Astrocyte (in vitro differentiated cells and primary cell): ENCODE measurements at regions not wholly inside any gene's neighbourhood (a gene's known extent, or its start where the extent isn't known, plus 50 kb on each side); places are given as distances from the start of the nearest gene placed in this dataset.

Experiments used
- DNase-seq: peaks from one replicate; pipeline ENCODE4 v3.0.0-alpha.2; 2010; ENCODE audit warnings: low read depth
- FAIRE-seq: peaks from 2 replicates; lab custom pipeline; 2011; peaks lifted over from hg19 to GRCh38; lab: Jason Lieb, UNC
- H2AFZ ChIP-seq: 2 replicates; pipeline ENCODE4 v1.6.0; 2012; ENCODE audit warnings: low read depth, low read length, inconsistent platforms
- H3K27ac ChIP-seq: 2 replicates; pipeline ENCODE4 v1.5.1; 2011; ENCODE audit warnings: low read depth, low read length, inconsistent platforms
- H3K27me3 ChIP-seq: 2 replicates; pipeline ENCODE4 v1.6.0; 2011; ENCODE audit warnings: low read length, inconsistent platforms; ENCODE audit not compliant: insufficient read depth
- H3K36me3 ChIP-seq: 2 replicates; pipeline ENCODE4 v1.5.1; 2011; ENCODE audit warnings: low read length, inconsistent platforms; ENCODE audit not compliant: insufficient read depth
- H3K4me1 ChIP-seq: 2 replicates; pipeline ENCODE4 v1.5.1; 2011; ENCODE audit warnings: low read length, inconsistent platforms; ENCODE audit not compliant: insufficient read depth
- H3K4me2 ChIP-seq: 2 replicates; pipeline ENCODE4 v1.6.0; 2012; ENCODE audit warnings: low read length, inconsistent platforms
- H3K4me3 ChIP-seq: 2 replicates; pipeline ENCODE4 v1.5.1; 2011; ENCODE audit warnings: low read depth, mild to moderate bottlenecking, low read length, inconsistent platforms; ENCODE audit not compliant: insufficient read depth
- H3K79me2 ChIP-seq: 2 replicates; pipeline ENCODE4 v1.6.0; 2012; ENCODE audit warnings: mild to moderate bottlenecking, low read length, inconsistent platforms; ENCODE audit not compliant: insufficient read depth
- H3K9ac ChIP-seq: 2 replicates; pipeline ENCODE4 v1.6.0; 2012; ENCODE audit warnings: mild to moderate bottlenecking, low read length, inconsistent platforms
- H3K9me3 ChIP-seq: 2 replicates; pipeline ENCODE4 v1.5.1; 2012; ENCODE audit warnings: low read depth, mild to moderate bottlenecking, low read length, inconsistent platforms; ENCODE audit not compliant: insufficient read depth
- H4K20me1 ChIP-seq: 2 replicates; pipeline ENCODE4 v1.6.0; 2012; ENCODE audit warnings: low read length, inconsistent platforms; ENCODE audit not compliant: insufficient read depth
- H3K27ac Mint-ChIP-seq: one replicate; pipeline ENCODE4 v1.8.0; 2021; ENCODE audit warnings: mild to moderate bottlenecking, mixed read lengths; ENCODE audit not compliant: unreplicated experiment
- H3K27me3 Mint-ChIP-seq: one replicate; pipeline ENCODE4 v1.8.0; 2021; ENCODE audit warnings: low read depth, mixed read lengths; ENCODE audit not compliant: unreplicated experiment
- H3K36me3 Mint-ChIP-seq: one replicate; pipeline ENCODE4 v1.8.0; 2021; ENCODE audit warnings: low read depth, mixed read lengths; ENCODE audit not compliant: unreplicated experiment
- H3K4me1 Mint-ChIP-seq: one replicate; pipeline ENCODE4 v1.8.0; 2021; ENCODE audit warnings: low read depth, mixed read lengths; ENCODE audit not compliant: unreplicated experiment
- H3K4me3 Mint-ChIP-seq: one replicate; pipeline ENCODE4 v1.8.0; 2021; ENCODE audit warnings: mild to moderate bottlenecking, moderate library complexity, mixed read lengths; ENCODE audit not compliant: unreplicated experiment
- H3K9me3 Mint-ChIP-seq: one replicate; pipeline ENCODE4 v1.8.0; 2021; ENCODE audit warnings: mild to moderate bottlenecking, mixed read lengths; ENCODE audit not compliant: unreplicated experiment
- EZH2 ChIP-seq: IDR thresholded peaks from 2 replicates; pipeline ENCODE4 v1.6.1; 2012; ENCODE audit warnings: mild to moderate bottlenecking, low read length, inconsistent platforms; ENCODE audit not compliant: insufficient read depth
- TF ChIP-seq, protein P1 (sequence below): IDR thresholded peaks from 2 replicates; pipeline ENCODE4 v1.5.1; 2011; ENCODE audit warnings: low read depth, mild to moderate bottlenecking, inconsistent platforms, low read length, moderate library complexity; ENCODE audit not compliant: insufficient read depth

DNA sequence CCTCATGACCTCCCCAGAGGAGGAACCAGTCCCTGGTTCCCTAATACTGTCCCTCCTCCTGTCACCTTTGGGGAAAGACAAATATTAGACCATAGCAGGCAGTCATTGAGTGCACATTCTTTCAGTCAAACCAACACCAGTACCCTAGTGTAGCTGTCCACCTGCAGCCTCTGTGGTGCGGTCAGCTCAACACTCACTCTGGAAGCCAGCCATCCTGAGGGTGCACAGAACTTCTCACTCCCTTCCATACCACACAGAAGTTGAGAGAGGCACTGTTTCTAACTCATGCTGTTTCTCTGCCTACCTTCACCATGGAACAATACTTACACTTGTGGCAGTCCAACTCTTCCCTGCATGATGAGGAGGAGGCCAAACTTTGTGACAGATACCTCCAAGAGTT lies 175.6 kb upstream of the FOXN2 start:
- no peak overlapping the region for H2AFZ ChIP-seq
- Mint-ChIP-seq H3K9me3 (peaks cover 1% of the 10 kb centered on the region), H3K36me3 (no peaks in the 10 kb centered on the region), H3K27me3 (no peaks in the 10 kb centered on the region), H3K4me3 (no peak overlapping the region), H3K27ac (no peak overlapping the region), H3K4me1 (no peaks in the 10 kb centered on the region)
- no peak overlapping the region for H3K27ac ChIP-seq
- no peak for FAIRE-seq
- DNase-seq: no peak
- H3K27me3 ChIP-seq: no peaks in the 10 kb centered on the region
- no peak overlapping the region for H3K9ac ChIP-seq
- no peaks in the 10 kb centered on the region for H3K9me3 ChIP-seq
- TF ChIP-seq, protein P1, sequence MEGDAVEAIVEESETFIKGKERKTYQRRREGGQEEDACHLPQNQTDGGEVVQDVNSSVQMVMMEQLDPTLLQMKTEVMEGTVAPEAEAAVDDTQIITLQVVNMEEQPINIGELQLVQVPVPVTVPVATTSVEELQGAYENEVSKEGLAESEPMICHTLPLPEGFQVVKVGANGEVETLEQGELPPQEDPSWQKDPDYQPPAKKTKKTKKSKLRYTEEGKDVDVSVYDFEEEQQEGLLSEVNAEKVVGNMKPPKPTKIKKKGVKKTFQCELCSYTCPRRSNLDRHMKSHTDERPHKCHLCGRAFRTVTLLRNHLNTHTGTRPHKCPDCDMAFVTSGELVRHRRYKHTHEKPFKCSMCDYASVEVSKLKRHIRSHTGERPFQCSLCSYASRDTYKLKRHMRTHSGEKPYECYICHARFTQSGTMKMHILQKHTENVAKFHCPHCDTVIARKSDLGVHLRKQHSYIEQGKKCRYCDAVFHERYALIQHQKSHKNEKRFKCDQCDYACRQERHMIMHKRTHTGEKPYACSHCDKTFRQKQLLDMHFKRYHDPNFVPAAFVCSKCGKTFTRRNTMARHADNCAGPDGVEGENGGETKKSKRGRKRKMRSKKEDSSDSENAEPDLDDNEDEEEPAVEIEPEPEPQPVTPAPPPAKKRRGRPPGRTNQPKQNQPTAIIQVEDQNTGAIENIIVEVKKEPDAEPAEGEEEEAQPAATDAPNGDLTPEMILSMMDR: no peak
- TF ChIP-seq EZH2: no peak
- no peaks in the 10 kb centered on the region for H3K4me1 ChIP-seq
- no peaks in the 10 kb centered on the region for H3K79me2 ChIP-seq
- no peak overlapping the region for H3K4me2 ChIP-seq
- H3K4me3 ChIP-seq: no peak overlapping the region
- H3K36me3 ChIP-seq: no peaks in the 10 kb centered on the region
- H4K20me1 ChIP-seq: no peaks in the 10 kb centered on the region

DNA sequence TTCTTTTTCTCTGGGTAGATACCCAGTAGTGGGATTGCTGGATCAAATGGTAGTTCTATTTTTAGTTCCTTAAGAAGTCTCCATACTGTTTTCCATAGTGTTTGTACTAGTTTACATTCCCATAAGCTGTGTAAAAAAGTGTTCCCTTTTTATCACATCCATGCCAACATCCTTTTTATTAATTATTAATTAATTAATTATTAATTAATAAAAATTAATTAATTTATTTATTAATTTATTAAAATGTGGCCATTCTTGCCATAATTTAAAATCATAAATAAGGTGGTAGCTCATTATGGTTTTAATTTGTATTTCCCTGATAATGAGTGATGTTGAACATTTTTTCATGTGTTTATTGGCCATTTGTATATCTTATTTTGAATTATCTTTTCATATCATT lies 173.9 kb upstream of the FOXN2 start:
- DNase-seq: no peak
- no peaks in the 10 kb centered on the region for H3K9me3 ChIP-seq
- H3K79me2 ChIP-seq: no peaks in the 10 kb centered on the region
- no peaks in the 10 kb centered on the region for H3K36me3 ChIP-seq
- H3K4me1 ChIP-seq: no peaks in the 10 kb centered on the region
- no peaks in the 10 kb centered on the region for H4K20me1 ChIP-seq
- no peak overlapping the region for H3K9ac ChIP-seq
- Mint-ChIP-seq H3K27me3 (no peaks in the 10 kb centered on the region), H3K4me3 (no peak overlapping the region), H3K9me3 (peaks cover 1% of the 10 kb centered on the region), H3K27ac (no peak overlapping the region), H3K4me1 (peaks cover 7% of the 10 kb centered on the region), H3K36me3 (no peaks in the 10 kb centered on the region)
- H3K27me3 ChIP-seq: no peaks in the 10 kb centered on the region
- H2AFZ ChIP-seq: no peak overlapping the region
- no peak overlapping the region for H3K27ac ChIP-seq
- H3K4me2 ChIP-seq: no peak overlapping the region
- no peak overlapping the region for H3K4me3 ChIP-seq
- TF ChIP-seq EZH2: no peak
- TF ChIP-seq, protein P1: no peak
- no peak for FAIRE-seq

DNA sequence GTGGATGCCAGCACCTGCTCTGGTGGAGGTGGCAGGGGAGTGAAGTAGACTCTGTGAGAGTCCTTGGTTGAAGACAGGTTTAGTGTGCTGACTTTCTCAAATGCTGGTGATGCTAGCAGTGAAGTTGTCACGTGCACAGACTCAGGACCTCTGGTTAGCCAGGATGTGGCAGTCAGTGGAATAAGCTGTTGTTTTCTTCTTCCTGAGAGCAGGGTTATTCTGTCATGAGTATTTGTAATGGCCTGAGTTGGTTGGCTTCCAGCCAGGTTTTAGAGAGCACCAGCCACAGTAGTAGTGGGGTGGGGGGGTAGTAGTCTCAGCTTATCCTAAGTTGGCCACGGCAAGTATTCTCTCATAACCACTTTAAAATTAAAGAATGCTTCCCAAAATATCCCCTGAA lies 169.7 kb upstream of the FOXN2 start:
- no peak overlapping the region for H2AFZ ChIP-seq
- H3K4me3 ChIP-seq: no peak overlapping the region

More for the DNA sequence above, 169.7 kb upstream of the FOXN2 start:
- DNase-seq (peak; percentile 2), FAIRE-seq (no peak)
- Histone ChIP-seq H3K9me3 (no peaks in the 10 kb centered on the region), H3K27ac (no peak overlapping the region), H3K36me3 (no peaks in the 10 kb centered on the region), H3K4me2 (no peak overlapping the region), H3K4me1 (no peaks in the 10 kb centered on the region), H3K9ac (no peak overlapping the region), H3K79me2 (no peaks in the 10 kb centered on the region), H4K20me1 (no peaks in the 10 kb centered on the region), H3K27me3 (no peaks in the 10 kb centered on the region)
- H3K9me3 Mint-ChIP-seq: peaks cover 1% of the 10 kb centered on the region
- no peak overlapping the region for H3K4me3 Mint-ChIP-seq
- peak overlapping the region; percentile 89 for H3K27ac Mint-ChIP-seq
- TF ChIP-seq, protein P1: no peak
- TF ChIP-seq EZH2: no peak
- no peaks in the 10 kb centered on the region for H3K36me3 Mint-ChIP-seq
- no peaks in the 10 kb centered on the region for H3K27me3 Mint-ChIP-seq
- H3K4me1 Mint-ChIP-seq: peaks cover 14% of the 10 kb centered on the region
